ENCODE measurements at regions not wholly inside any gene's neighbourhood (a gene's known extent, or its start where the extent isn't known, plus 50 kb on each side); places are given as distances from the start of the nearest gene placed in this dataset.
"Not testable (repeated sequence)": the region's sequence is repeated elsewhere in the genome, so short reads cannot be mapped to it uniquely, and the experiment has no call there.

GRCh38 chrX:150212672-150213480 is 150.2 kb upstream of the MAMLD1 start:
- Histone ChIP-seq H3K27me3 (peaks cover 0 to 12% of the 10 kb centered on the region in 2 donors), H3K4me1 (no peaks in the 10 kb centered on the region), H3K9me3 (no peaks in the 10 kb centered on the region), H3K27ac (peak overlapping the region; percentile 20 to 36), H3K4me3 (no peak overlapping the region), H3K36me3 (no peaks in the 10 kb centered on the region)
- peak in 1 of 2 donors; percentile 23 for DNase-seq (ENCODE audit: low spot score in 2 of 2)
- TF ChIP-seq, protein P1, sequence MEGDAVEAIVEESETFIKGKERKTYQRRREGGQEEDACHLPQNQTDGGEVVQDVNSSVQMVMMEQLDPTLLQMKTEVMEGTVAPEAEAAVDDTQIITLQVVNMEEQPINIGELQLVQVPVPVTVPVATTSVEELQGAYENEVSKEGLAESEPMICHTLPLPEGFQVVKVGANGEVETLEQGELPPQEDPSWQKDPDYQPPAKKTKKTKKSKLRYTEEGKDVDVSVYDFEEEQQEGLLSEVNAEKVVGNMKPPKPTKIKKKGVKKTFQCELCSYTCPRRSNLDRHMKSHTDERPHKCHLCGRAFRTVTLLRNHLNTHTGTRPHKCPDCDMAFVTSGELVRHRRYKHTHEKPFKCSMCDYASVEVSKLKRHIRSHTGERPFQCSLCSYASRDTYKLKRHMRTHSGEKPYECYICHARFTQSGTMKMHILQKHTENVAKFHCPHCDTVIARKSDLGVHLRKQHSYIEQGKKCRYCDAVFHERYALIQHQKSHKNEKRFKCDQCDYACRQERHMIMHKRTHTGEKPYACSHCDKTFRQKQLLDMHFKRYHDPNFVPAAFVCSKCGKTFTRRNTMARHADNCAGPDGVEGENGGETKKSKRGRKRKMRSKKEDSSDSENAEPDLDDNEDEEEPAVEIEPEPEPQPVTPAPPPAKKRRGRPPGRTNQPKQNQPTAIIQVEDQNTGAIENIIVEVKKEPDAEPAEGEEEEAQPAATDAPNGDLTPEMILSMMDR (IDR thresholded peaks at IDR 0.05): no peak
- TF ChIP-seq POLR2A (IDR thresholded peaks at IDR 0.05): no peak
- no peak for TF ChIP-seq POLR2AphosphoS5 (IDR thresholded peaks at IDR 0.05)
- intact Hi-C loops (cut with DNase I; ENCODE audit: low total_unique reads): no loop called here

DNA sequence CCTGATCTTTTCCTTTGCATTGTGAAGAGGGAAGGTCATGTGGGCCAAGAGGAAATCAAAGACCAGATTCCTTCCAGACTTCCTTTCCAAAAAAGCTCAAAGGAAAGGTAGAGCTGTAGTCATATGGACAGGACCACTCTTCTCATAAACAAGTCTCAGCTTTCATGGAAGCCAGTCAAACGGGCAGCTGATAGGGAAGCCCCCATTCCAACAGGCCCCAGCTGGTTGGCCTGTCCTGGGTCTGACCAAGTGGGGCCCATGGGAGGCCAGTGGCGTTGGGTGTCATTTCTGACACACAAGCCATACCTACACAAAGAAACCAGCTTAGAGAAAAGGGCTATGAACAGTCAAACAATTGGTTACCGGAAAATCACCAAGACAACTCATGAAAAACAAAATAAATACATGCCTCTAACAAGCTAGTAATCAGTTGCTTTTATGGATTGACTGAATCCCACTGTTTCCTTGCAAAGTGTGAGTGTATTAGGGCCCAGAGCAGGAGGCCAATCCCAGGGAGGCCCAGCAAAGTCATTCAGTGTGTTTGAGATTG is 149.6 kb upstream of the MAMLD1 start:
- Histone ChIP-seq H3K36me3 (no peaks in the 10 kb centered on the region), H3K9me3 (no peaks in the 10 kb centered on the region), H3K4me1 (no peaks in the 10 kb centered on the region), H3K27ac (peak overlapping the region; percentile 20 to 36), H3K27me3 (peaks cover 0 to 6% of the 10 kb centered on the region in 2 donors), H3K4me3 (no peak overlapping the region)
- DNase-seq (ENCODE audit: low spot score in 2 of 2): no peak
- intact Hi-C loops (cut with DNase I; ENCODE audit: low total_unique reads): no loop called here
- TF ChIP-seq POLR2AphosphoS5 (IDR thresholded peaks at IDR 0.05): no peak
- no peak for TF ChIP-seq POLR2A (IDR thresholded peaks at IDR 0.05)
- TF ChIP-seq, protein P1 (IDR thresholded peaks at IDR 0.05): no peak

DNA sequence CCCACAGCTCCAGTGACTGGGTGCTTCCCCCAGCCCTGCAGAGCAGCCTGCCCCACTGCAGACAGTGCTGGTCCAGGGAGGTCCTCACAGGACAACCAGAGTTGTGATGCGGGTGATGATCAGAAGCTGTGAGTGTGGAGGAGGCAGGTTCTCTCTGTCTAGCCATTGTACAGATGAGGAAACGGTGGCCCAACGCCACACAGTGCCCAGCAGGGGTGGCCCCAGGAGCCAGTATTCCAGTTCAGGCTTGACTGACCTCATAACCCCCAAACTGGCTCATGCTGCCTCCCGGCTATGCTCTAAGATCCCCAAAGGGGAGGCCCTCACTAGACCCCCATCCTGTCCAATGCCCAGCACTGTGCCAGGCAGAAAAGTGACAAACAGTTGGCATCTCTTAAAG is 147.1 kb upstream of the MAMLD1 start:
- H3K9me3 ChIP-seq; H3K4me1 ChIP-seq; H3K4me3 ChIP-seq; intact Hi-C loops (cut with DNase I; ENCODE audit: low total_unique reads); H3K36me3 ChIP-seq; DNase-seq (ENCODE audit: low spot score in 2 of 2); H3K27ac ChIP-seq: not testable (repeated sequence)
- H3K27me3 ChIP-seq: peaks cover 0 to 17% of the 10 kb centered on the region in 2 donors

DNA sequence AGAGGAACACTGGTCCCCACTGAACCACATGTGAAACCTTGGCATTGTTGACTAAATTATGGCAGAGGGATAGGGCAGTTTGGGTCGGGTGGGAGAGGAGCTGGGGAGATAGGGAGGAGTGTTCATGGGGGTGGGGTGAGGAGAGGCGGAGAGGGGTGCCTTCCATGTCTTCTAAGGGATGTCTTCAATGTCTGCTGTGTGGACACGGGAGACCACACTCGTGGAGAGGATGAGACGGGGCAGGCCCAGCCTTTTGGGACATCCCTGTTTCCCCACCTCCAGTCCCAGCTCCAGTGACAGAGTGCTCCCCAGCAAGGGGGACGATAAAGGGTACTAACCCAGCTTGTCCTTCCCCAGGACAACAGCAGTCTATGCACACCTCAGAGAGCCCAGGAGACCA is 146.4 kb upstream of the MAMLD1 start:
- H3K27me3 ChIP-seq: peaks cover 0 to 23% of the 10 kb centered on the region in 2 donors
- no peak overlapping the region for H3K27ac ChIP-seq
- H3K4me1 ChIP-seq: no peaks in the 10 kb centered on the region
- H3K9me3 ChIP-seq: no peaks in the 10 kb centered on the region
- DNase-seq (ENCODE audit: low spot score in 2 of 2): no peak
- H3K36me3 ChIP-seq: no peaks in the 10 kb centered on the region
- TF ChIP-seq, protein P1 (IDR thresholded peaks at IDR 0.05): no peak
- TF ChIP-seq POLR2AphosphoS5 (IDR thresholded peaks at IDR 0.05) (no peak), POLR2A (IDR thresholded peaks at IDR 0.05) (no peak)
- no peak overlapping the region for H3K4me3 ChIP-seq
- intact Hi-C loops (cut with DNase I; ENCODE audit: low total_unique reads): no loop called here

DNA sequence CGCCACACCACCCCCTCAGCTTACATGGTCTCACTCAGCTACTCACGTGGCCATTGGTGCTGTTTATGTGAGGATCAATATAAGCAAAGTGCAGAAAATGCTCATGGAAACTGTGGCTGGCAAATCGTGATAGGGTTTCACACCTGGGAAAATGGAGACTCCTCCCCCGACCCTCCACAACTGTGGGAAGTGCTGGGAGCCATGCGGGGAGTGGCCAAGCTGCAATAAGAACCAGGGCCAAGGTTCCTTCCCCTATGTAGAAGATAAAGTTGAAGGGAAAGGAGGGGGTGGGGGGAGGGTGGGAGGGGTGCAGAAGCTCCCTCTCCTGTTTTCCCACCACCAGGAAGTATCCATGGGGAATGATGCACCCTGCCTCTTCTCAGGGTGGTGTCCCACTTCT is 145.5 kb upstream of the MAMLD1 start:
- no peak for DNase-seq (ENCODE audit: low spot score in 2 of 2)
- Histone ChIP-seq H3K4me1 (no peaks in the 10 kb centered on the region), H3K27ac (no peak overlapping the region), H3K9me3 (no peaks in the 10 kb centered on the region), H3K27me3 (peaks cover 0 to 29% of the 10 kb centered on the region in 2 donors), H3K4me3 (no peak overlapping the region), H3K36me3 (no peaks in the 10 kb centered on the region)
- TF ChIP-seq, protein P1 (IDR thresholded peaks at IDR 0.05): no peak
- TF ChIP-seq POLR2AphosphoS5 (IDR thresholded peaks at IDR 0.05) (no peak), POLR2A (IDR thresholded peaks at IDR 0.05) (no peak)
- intact Hi-C loops (cut with DNase I; ENCODE audit: low total_unique reads): no loop called here
